HG03354 (cell line): ENCODE measurements at regions not wholly inside any gene's neighbourhood (a gene's known extent, or its start where the extent isn't known, plus 50 kb on each side); places are given as distances from the start of the nearest gene placed in this dataset.
"Not testable (repeated sequence)": the region's sequence is repeated elsewhere in the genome, so short reads cannot be mapped to it uniquely, and the experiment has no call there.

Source experiments
- ATAC-seq: cut with Tn5 transposase; IDR thresholded peaks from one replicate; pipeline ENCODE4 v1.9.1; 2021; ENCODE audit warnings: mild to moderate bottlenecking; ENCODE audit not compliant: unreplicated experiment, poor library complexity, severe bottlenecking

GRCh38 chr20:61082720-61083119 is 169.3 kb upstream of the CDH4 start:
- ATAC-seq, result no peak

DNA sequence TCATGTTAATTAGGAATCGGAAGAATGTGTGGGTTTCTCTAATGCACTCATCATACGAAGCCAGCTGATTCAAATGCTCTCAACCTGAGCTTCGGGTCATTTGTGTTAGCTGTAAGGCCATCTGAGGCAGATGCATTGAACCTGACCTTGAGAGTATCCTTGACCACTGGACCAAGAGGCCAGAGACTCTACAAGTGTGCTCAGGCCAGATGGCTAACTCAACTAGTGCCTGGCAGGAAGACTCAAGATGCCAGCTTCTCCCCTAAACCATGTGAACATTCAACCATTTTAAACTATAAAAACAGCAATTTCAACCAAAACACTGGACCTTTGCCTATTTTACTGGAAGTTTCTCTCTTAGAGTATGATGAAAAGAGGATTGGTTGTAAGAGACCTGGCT is 168.6 kb upstream of the CDH4 start:
- no peak for ATAC-seq

DNA sequence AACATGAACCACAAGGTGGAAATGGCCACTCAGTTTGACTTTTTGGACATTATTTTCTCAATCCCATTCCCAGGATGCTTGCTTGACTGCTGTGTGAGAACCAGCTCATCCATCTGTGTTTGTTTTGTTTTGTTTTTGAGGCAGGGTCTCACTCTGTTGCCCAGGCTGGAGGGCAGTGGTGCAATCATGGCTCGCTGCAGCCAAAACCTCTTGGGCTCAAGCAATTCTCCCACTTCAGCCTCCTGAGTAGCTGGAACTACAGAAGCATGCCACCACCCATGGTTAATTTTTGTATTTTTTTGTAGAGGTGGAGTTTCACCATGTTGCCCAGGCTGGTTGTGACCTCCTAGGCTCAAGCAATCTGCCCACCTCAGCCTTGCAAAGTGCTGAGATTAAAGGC is 166.0 kb upstream of the CDH4 start:
- no peak for ATAC-seq

DNA sequence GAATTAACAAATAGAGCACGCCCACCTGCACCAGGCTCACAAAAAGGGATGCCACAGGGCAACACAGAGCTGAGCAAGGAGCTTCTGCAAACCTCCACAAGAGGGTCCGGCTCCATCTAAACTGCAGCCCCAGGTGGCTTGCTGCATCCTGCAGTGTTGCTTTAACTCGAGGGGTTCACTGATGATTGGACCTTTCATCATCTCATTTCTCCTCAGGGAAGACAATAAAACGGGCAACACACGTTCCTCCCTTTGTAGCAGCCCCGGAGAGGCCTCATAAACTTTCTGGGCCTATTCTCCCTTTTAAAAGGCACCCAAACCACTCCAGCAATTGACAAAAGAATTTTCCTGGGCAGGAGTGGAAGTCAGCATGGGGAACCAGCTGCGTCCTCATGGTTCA is 161.5 kb upstream of the CDH4 start:
- ATAC-seq, result no peak

DNA sequence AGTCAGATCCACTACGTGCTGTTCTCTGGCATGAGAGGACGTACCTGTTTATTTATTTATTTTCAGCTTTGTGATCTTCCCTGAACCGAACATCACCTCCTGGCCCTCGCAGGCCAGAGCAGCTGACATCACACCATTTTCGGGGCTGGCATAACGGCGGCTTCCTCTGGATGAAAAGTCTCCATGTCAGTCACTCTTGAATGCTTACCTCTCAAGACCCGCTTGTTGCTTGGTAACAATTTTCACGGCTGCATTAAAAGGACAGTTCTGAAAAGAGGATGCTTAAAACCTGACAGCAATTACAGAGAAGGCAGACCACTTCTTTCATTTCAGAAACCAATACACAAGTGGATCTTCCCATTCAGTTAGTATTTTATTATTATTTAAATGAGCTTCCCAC is 159.8 kb upstream of the CDH4 start:
- no peak for ATAC-seq

DNA sequence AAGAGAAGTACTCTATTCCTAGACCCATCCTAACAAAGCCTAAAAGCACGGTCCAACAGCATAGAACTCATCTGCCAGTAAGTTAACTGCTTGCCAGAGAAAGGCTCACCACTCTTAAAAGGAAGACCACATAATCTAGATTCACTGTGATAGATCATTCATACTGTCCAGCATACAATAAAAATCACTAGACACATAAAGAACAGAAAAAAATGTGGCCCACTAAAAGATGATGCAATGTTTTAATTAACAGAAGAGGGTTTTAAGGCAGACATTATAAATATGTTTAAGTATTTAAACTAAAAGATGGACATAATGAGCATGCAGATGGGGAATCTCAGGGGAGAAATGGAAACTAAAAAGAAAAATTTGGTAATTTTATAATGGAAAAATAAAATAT is 157.5 kb upstream of the CDH4 start:
- no peak for ATAC-seq

DNA sequence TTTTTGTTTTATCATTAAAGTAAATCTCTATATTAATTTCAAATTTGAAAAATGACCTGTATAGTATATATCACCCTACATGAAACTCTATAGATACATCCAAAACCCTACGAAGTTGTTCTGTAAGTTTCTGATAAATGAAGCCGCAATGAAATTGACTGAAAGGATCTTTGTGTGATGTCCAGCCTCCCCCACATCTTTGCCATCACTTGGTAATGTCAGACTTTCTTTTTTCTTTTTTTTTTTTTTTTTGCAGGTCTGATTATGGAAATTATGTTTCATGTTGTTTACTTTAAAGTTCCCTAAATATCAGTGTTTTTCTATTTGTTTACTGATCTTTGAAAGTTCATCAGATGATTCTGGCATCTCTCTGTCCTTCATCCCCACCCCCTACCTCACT is 155.6 kb upstream of the CDH4 start:
- ATAC-seq, result no peak

GRCh38 chr20:61099806-61100205 is 152.3 kb upstream of the CDH4 start:
- no peak for ATAC-seq

GRCh38 chr20:61100489-61100888 is 151.6 kb upstream of the CDH4 start:
- ATAC-seq, result no peak

DNA sequence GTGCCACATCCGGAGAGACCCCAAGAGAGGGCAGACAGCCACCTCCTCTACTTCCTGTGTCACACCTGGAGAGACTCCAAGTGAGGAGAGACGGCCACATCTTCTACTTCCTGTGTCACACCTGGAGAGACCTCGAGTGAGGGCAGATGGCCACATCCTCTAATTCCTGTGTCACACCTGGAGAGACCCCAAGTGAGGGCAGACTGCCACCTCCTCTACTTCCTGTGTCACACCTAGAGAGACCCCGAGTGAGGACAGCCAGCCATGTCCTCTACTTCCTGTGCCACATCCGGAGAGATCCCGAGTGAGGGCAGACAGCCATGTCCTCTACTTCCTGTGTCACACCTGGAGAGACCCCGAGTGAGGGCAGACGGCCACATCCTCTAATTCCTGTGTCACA is 150.7 kb upstream of the CDH4 start:
- not testable (repeated sequence) for ATAC-seq

DNA sequence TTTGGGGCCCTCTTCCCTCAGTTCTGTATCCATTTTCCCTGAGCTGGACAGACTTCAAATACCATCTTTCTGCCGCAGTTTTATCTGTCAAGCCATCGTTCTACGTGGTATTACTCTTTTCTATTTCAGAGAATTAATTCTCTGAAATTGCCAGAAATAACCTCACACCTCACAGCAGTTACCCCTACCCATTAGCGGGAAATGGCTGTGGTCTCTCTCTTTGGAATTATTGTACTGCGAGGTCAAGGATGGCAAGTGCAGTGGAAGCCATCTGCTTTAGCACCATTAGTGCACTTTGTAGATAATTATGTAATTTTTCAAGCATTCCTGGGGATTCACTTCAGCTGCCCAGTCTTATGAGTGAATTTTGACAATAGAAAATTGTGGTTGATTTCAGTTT is 147.8 kb upstream of the CDH4 start:
- ATAC-seq, result no peak

- no peak for ATAC-seq
Observed at GRCh38 chr20:61105395-61105794, 146.7 kb upstream of the CDH4 start.

DNA sequence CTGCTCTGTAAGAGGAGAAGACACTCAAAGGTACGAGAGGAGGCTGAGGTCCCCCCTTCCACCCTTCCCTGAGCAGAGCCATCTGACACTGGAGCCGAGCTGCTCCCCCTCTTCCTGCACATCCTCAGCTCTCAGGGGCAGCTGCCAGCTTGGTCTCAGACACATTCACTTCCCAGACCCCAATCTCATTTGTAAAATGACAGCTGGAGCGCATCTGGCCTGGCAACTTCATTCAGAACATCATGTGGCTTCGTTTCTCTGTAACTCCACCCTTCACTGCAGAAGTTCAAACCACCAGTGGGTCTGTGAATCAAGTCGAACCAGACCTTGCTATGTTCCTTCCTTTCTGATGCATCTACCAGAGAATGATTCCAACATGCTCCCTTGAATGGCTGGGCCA is 145.6 kb upstream of the CDH4 start:
- ATAC-seq, result no peak

DNA sequence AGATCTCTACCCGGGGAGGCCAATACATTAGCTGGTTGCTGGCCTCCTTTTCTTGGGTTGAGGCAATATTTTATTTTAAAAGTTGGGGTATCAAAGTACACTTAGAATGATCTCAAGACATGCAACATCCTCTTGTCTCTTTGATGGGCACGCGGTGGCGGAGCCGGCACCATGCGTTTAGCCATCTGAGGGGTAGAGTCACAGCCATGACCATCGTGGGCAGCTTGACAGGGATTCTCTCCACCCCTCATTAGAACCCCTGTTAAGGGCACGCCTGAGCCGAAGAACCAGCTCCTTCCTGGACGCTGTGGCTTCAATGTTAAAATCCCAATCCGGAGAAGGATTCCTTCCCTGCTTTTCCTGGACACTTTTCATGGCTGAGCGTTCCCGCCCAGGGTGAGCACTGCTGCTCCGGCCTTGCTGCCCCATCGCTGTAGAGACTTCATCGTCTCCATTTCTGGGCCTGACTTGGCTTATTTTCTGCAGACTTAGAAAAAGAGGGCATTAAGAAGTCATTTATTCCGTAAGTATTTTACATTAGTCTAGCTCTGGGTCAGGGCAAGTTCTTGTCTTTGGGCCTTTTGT is 142.7 kb upstream of the CDH4 start:
- ATAC-seq, result no peak

GRCh38 chr20:61112515-61112914 is 139.5 kb upstream of the CDH4 start:
- ATAC-seq, result no peak

DNA sequence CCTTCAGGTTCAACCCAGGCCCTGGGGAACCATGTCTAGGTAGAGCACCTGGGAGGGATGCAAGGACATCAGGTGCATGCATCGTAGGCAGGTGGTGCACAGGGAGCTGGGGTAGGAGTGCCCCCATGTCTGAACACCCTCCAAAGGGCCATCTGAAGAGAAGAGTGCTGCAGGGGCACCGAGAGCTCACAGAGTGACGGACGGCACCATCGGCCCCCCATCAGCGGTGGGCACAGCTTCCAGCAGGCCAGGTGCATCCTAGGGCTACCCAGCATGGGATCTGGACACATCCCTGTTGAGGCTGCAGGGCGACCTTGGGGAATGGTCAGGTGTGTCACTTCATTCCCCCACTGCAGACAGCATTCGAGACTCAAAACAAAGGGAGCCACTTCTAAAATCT is 138.3 kb upstream of the CDH4 start:
- no peak for ATAC-seq

DNA sequence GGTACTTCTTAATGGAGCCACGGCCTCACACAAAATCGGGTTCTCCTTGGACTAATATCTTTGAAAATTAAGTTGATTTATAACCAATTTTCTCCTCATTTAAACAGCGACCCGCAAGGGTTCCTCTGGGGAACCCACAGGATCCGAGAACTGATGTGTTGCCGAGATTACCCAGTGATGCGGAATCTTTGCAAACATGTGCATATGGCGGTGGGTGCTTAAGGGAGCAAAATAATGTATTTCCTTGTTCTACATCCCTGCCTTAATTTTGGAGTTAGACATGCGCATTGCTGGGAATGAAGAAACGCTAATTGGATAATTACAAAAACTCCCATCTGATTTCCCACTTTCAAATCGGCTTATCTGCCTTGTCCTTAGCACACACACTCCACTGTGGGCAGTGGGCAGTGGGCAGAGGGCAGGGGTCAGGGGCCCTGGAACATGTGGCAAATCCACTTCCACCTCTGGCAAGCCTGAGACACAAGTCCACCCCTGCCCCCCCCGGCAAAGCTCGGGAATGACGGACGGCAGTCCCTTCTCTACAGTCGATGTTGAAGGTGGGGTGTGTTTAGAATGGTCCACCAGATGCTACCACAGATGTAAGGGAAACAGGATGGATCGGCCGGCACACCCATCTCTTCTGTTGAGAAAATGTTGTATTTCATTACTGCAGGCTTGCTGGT is 137.4 kb upstream of the CDH4 start:
- no peak for ATAC-seq

DNA sequence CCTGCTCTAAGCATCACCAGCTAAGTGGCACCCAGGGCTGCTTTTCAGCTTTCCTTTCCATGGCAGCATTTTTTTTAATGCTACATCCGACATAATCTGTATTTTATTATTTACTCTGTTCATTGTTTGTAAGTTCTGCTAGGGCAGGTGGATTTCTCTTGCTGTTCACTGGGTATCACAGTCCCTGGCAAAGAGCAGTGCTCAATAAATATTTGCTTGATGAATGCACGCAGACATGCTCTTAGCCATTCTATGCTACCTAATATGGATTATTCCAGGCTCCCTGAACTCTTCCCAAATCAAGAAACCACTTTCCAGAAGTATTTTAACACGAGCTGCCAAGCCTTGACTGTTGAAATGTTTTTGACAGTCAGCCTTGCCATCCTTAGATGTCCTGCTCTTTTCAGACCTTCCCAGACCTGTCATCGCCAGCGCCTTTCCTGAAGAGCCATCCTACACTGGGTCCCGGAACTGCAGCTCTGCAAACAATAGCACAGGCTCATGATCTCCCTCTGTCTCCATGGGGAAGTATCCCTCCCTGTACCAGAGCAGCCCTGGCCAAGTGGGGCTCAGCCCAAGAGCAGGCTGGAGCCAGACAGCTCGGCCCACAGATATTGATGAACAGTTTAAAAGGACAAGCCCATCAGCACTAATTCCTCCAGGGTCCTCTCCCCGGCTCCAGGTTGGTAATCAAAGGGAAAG is 136.5 kb upstream of the CDH4 start:
- no peak for ATAC-seq

DNA sequence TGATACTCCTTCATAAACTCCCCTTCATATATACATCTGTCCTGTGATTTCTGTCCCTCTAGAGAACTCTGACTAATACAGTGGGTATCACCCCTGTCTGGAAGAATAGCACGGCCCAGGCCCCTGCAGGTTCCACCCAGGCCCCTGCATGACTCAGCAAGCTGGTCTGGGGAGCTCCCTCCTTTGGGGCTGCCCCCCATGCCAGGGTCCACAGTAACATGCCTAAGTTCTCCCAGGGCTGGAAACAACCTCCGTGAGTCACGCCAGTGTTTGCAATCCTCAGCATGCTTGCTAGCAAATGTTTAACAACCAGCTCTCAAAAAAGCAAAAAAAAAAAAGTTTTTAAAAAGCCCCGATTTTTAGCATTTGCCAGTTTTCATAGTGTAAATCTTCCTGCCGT is 134.3 kb upstream of the CDH4 start:
- no peak for ATAC-seq

DNA sequence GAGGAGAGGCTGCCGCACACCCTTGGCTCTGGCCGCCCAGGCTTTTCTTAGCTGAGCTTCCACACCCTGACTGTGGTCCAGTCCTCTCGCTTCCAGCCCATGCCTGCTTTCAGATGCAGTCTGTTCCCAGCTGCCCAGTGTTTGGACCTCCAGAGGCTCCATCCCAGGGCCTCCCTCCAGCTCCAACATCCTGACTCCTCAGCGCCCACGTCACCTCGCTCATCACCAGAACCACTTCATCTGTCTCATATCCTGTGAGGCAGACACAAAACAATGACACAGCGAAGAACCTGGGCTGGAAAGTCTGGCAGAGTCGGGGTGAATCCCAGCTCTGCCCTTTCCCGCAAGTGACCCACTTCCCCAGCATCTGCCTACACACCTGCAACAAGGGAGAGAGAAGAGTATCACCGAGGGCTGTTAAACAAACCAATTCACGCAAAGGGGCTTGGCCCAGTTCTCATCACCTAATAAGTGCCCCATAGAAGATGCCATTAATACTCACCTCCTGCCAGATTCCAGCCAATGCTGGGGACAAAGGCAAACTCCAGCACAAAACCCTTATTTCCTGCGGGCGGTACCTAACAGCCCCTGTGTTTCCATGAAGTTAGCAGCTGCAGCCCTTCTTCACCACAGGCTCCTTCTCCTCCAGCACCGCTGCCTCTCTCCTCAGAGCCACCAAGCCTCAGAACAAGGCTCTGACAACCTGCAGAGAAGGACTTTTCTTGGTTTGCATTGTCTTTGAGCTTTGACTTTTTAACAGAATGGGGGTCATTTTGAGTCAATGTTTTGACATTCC is 133.4 kb upstream of the CDH4 start:
- ATAC-seq, result no peak

- ATAC-seq, result no peak
Observed at GRCh38 chr20:61119273-61119672, 132.8 kb upstream of the CDH4 start.
